IgD-negative memory B cell (primary cell): ENCODE measurements at regions not wholly inside any gene's neighbourhood (a gene's known extent, or its start where the extent isn't known, plus 50 kb on each side); places are given as distances from the start of the nearest gene placed in this dataset.

Experiments used
- H3K27ac Mint-ChIP-seq, 3 donors: one replicate each; pipeline ENCODE4 v1.8.0; 2020 to 2022; ENCODE audit warnings: mild to moderate bottlenecking in 3 of 3, mixed read lengths in 3 of 3, moderate library complexity in 1 of 3
- H3K27me3 Mint-ChIP-seq: one replicate; pipeline ENCODE4 v1.8.0; 2021; ENCODE audit warnings: mixed read lengths
- H3K36me3 Mint-ChIP-seq: one replicate; pipeline ENCODE4 v1.8.0; 2020; ENCODE audit warnings: mild to moderate bottlenecking, mixed read lengths
- H3K4me1 Mint-ChIP-seq, 3 donors: one replicate each; pipeline ENCODE4 v1.8.0; 2020 to 2022; ENCODE audit warnings: mixed read lengths in 3 of 3, mild to moderate bottlenecking in 1 of 3
- H3K4me3 Mint-ChIP-seq, 4 donors: one replicate each; pipeline ENCODE4 v1.8.0; 2020 to 2022; ENCODE audit warnings: mild to moderate bottlenecking in 4 of 4, mixed read lengths in 4 of 4, moderate library complexity in 3 of 4
- H3K9me3 Mint-ChIP-seq, 3 donors: one replicate each; pipeline ENCODE4 v1.8.0; 2020 to 2021; ENCODE audit warnings: mixed read lengths in 3 of 3, mild to moderate bottlenecking in 1 of 3

DNA sequence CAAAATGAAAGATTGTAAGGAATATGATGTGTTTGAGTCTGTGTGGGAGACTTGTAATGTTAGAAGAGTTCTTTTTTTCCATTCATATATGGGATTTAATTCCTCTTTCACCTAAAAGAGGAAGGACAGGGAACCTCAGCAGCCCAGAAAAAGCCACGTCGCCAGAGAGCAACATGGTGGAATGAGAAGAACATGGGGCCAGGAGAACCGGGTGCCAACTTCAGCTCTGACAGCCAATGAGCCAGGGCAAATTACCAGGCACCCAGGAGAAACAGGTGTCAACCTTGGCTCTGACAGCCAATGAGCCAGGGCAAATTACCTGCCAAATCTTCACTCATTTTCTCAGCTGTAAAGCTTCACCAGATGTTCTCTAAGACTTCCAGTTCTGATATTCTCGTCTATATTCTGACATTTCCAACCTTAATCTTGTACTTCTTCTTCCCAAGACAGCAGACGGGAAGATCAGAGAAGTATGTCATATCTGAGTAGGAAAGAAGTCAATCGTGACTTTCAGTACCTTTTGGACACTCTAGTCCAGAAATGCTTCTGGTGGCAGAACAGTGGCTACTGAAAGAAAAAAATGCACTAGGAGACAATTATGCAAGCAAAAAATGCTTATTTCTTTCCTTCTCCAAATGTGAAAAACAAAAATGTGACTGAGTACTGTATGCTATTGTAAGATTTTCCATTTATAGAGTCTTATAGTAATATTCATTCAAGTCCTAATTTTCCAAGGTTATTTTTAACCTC, 79.2 kb upstream of the COL5A2 start:
- H3K27me3 Mint-ChIP-seq: no peaks in the 10 kb centered on the region
- H3K36me3 Mint-ChIP-seq: peaks cover 2% of the 10 kb centered on the region
- no peaks in the 10 kb centered on the region for H3K4me1 Mint-ChIP-seq
- no peaks in the 10 kb centered on the region for H3K9me3 Mint-ChIP-seq
- H3K4me3 Mint-ChIP-seq: no peak overlapping the region
- no peak overlapping the region for H3K27ac Mint-ChIP-seq

DNA sequence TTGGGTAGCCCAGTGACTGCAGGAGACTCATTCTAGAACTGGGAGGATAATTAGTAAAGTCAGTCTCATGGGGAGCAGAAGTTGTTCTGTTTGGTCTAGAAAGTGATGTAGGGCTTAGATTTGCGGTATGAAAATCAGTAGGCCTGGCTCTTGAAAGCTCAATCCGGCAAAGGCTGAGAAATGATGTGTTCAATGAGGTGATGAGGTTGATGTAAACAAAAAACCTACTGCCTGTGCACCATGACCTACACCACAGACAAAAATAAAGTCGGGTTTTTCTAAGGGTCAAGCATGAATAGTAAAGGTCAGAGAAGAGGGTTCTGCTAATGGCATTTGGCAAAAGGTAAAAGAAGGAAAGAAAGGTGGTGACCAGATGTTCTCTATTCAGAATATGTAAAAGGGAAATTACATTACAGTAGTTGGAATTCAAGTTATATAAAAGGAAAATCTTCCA, 80.8 kb upstream of the COL5A2 start:
- Mint-ChIP-seq H3K36me3 (peaks cover 2% of the 10 kb centered on the region), H3K27ac (no peak overlapping the region), H3K27me3 (no peaks in the 10 kb centered on the region), H3K4me3 (no peak overlapping the region), H3K4me1 (no peaks in the 10 kb centered on the region), H3K9me3 (peaks cover 0 to 1% (median 0%) of the 10 kb centered on the region in 3 donors)

DNA sequence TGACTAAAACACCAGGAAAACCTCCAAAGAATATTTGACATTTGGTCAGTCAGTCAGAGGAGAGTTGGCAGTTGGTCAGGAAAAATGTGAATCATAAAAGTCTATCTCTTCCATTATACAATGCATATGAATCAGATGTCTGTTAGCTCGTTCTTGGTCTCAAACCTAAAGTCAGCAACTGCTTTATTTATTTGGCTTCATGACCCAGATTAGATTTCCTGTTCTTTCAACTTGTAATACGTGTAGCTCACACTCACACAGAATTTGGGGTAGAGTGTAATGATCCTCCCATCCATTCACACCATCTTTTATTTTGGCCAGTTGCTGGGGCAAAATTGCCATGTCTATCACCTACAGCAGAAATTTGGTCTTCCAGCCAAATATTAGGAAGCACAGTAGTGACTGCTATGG, 81.9 kb upstream of the COL5A2 start:
- no peak overlapping the region for H3K4me3 Mint-ChIP-seq
- H3K27ac Mint-ChIP-seq: no peak overlapping the region
- no peaks in the 10 kb centered on the region for H3K27me3 Mint-ChIP-seq

DNA sequence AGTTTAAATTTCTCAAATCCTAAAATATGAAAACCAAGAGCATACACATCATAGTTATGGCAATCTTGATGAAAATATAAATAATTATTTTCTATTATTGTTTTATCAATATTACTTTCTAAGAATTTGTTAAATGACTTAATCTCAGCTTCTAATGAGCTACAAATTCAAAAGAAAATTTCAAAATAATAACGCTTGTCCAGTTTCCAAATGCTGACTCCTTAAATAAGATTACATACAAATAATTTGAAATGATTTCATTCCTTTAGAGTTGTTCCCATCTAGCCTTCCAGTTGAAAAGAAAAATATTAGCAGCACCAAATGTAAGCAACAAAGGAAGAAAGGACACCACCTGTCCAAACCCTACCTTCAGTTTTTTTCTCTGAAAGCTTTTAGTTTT, 82.4 kb upstream of the COL5A2 start:
- H3K36me3 Mint-ChIP-seq: peaks cover 2% of the 10 kb centered on the region

More for the DNA sequence above, 81.9 kb upstream of the COL5A2 start:
- H3K36me3 Mint-ChIP-seq: peaks cover 2% of the 10 kb centered on the region
- no peaks in the 10 kb centered on the region for H3K4me1 Mint-ChIP-seq
- peaks cover 0 to 3% (median 0%) of the 10 kb centered on the region in 3 donors for H3K9me3 Mint-ChIP-seq

DNA sequence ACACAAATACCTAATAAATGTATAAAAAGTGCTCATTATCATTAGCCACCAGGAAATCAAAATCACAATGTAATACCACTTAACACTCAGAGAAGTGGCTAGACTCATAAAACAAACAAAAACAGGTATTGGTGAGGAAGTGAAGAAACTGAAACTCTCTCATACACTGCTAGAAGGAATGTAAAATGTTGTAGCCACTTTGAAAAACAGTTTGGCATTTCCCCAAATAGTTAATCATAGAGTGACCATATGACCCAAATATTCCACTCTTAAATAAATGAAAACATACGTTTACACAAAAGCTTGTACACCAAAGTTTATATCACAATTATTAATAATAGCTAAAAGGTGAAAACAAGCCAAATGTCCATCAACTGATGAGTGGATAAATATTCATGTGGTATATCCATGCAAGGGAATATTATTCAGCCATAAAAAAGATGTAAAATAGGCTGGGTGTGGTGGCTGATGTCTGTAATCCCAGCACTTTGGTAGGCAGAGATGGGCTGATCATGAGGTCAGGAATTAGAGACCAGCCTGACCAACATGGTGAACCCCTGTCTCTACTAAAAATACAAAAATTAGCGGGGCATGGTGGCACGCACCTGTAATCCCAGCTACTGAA, 86.2 kb upstream of the COL5A2 start:
- peaks cover 0 to 3% (median 0%) of the 10 kb centered on the region in 3 donors for H3K9me3 Mint-ChIP-seq
- H3K27me3 Mint-ChIP-seq: no peaks in the 10 kb centered on the region
- H3K27ac Mint-ChIP-seq: no peak overlapping the region
- no peak overlapping the region for H3K4me3 Mint-ChIP-seq
- H3K36me3 Mint-ChIP-seq: peaks cover 2% of the 10 kb centered on the region
- H3K4me1 Mint-ChIP-seq: no peaks in the 10 kb centered on the region

More for the DNA sequence above, 82.4 kb upstream of the COL5A2 start:
- Mint-ChIP-seq H3K27ac (peak overlapping the region in 1 of 3 donors; percentile 20), H3K9me3 (peaks cover 0 to 3% (median 0%) of the 10 kb centered on the region in 3 donors), H3K4me1 (no peaks in the 10 kb centered on the region), H3K27me3 (no peaks in the 10 kb centered on the region), H3K4me3 (no peak overlapping the region)

DNA sequence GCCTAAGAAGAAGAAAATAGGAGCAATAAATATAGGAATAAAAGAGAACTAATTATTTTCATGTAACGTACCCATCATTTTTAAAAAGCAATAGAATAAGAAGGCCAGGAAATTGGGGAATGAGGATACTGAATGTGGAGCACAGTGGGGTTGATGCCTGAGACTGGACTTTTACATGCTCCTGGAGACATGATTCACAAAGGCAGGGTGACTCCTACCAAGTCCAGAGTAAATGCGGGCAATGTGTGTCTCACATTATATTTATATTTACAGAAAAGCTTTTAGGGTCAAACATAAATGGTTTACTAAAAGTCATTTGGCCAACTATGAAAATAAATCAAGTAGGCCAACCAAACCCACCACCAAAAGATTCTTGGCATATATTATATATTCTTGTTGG, 87.9 kb upstream of the COL5A2 start:
- H3K4me3 Mint-ChIP-seq: no peak overlapping the region
- no peak overlapping the region for H3K27ac Mint-ChIP-seq

DNA sequence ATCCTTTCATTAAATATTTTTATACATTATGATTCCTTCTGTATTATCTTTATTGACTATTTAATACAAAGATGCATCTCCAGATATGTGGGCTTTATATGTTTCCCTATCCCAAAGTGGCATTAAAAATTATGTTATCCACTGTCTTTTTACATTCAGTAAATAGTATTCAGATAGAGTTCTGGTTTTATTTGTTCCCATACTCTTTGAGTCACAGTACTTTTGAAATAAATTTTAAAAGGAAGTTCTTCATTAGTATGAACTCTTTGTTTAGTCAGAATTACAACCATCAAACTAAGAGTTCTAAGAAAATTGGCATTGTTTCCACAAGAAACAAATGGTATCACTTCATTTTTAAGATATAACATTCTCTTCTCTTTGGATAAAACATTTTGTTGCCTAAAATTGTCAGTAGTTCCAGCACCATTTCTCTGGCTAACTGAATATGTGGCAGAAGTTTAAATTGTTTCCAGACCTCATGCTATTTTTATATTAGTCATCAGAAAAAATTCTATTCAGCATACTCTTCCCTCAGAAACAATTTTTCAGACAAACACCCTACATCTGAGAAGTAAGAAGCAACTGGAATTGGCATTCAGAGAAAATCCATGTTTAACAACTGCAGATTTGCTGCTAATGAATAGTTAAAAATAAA, 88.5 kb upstream of the COL5A2 start:
- Mint-ChIP-seq H3K4me1 (no peaks in the 10 kb centered on the region), H3K9me3 (peaks cover 0 to 7% (median 5%) of the 10 kb centered on the region in 3 donors), H3K27me3 (no peaks in the 10 kb centered on the region), H3K27ac (no peak overlapping the region), H3K36me3 (no peaks in the 10 kb centered on the region), H3K4me3 (no peak overlapping the region)

More for the DNA sequence above, 87.9 kb upstream of the COL5A2 start:
- Mint-ChIP-seq H3K9me3 (peaks cover 0 to 7% (median 5%) of the 10 kb centered on the region in 3 donors), H3K36me3 (no peaks in the 10 kb centered on the region), H3K27me3 (no peaks in the 10 kb centered on the region), H3K4me1 (no peaks in the 10 kb centered on the region)

DNA sequence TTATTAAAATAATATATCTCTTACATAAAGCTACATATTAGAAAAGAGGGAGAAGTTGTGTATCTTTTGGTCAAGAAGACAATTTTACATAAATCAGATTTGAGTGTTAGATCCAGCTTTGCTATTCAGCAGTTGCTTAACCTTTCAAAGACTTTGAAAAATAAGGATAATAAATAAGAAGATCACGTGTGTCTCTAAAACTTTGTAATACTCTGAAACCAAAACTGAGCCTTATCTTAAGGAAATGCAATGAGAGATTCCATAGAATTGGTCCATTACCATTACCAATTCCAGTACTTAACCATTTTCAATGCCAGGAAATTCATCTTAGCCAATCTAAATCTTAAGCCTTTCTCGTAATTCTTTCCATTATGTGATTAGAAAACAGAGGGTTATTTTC, 89.2 kb upstream of the COL5A2 start:
- H3K4me1 Mint-ChIP-seq: no peaks in the 10 kb centered on the region
- H3K9me3 Mint-ChIP-seq: peaks cover 0 to 7% (median 5%) of the 10 kb centered on the region in 3 donors
- no peak overlapping the region for H3K27ac Mint-ChIP-seq
- no peaks in the 10 kb centered on the region for H3K36me3 Mint-ChIP-seq
- H3K4me3 Mint-ChIP-seq: no peak overlapping the region
- H3K27me3 Mint-ChIP-seq: no peaks in the 10 kb centered on the region

DNA sequence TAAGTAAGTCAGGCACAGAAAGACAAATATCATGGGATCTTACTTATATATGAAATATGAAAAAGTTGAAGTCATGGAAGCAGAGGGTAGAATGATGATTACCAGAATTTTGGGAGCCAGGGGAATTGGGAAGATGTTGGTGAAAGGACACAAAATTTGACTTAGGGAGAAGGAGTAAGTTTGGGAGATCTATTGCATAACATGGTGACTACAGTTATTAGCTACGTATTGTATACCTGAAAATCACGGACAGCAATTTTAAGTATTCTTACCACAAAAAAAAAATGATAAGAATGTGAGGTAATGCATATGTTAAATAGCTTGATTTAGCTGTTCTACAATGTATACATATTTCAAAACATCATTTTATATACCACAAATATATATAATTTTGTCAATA, 94.2 kb upstream of the COL5A2 start:
- no peak overlapping the region for H3K4me3 Mint-ChIP-seq
- no peaks in the 10 kb centered on the region for H3K36me3 Mint-ChIP-seq
- H3K27me3 Mint-ChIP-seq: no peaks in the 10 kb centered on the region
- H3K4me1 Mint-ChIP-seq: no peaks in the 10 kb centered on the region
- peaks cover 0 to 5% (median 5%) of the 10 kb centered on the region in 3 donors for H3K9me3 Mint-ChIP-seq
- no peak overlapping the region for H3K27ac Mint-ChIP-seq

DNA sequence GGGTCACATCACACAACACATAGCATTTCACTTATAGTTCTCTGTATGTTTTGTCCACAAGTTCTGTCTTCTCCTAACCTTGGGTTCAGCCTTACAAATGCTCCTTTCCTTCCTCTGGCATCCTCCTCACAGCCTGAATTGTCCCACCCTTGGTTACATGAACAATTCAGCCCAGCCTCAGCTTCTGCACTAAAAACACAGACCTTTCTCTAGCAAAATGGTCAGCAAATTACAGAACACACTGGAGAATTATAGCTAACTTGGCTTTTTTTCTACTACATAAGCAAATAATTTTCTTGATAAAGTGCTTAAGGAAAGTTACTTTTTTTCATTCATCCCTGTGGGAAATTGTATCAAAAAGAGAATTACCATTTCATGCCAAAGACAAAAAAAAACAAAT, 94.8 kb upstream of the COL5A2 start:
- H3K27ac Mint-ChIP-seq: no peak overlapping the region
- no peaks in the 10 kb centered on the region for H3K4me1 Mint-ChIP-seq

DNA sequence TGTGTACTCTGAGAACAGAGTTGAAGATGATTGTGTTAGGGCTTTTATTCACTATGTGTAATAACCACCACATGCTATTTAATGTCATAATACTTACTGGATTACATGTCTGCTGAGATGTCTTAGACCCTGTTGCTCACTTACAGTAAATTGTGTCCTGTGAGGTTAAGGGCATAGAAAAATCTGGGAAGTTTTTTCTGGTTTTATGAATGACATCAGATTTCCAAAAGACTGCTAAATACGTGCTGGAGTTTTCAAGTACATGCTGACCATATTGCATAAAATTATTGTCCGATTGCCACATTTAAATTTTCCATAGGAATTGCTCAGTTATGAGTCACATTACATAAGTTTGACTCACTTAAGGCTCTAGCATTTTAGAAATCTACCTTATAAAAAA, 96.7 kb upstream of the COL5A2 start:
- Mint-ChIP-seq H3K4me3 (no peak overlapping the region), H3K4me1 (no peaks in the 10 kb centered on the region), H3K27ac (no peak overlapping the region), H3K9me3 (peaks cover 0 to 5% (median 5%) of the 10 kb centered on the region in 3 donors), H3K27me3 (no peaks in the 10 kb centered on the region), H3K36me3 (no peaks in the 10 kb centered on the region)

More for the DNA sequence above, 94.8 kb upstream of the COL5A2 start:
- H3K36me3 Mint-ChIP-seq: no peaks in the 10 kb centered on the region
- no peaks in the 10 kb centered on the region for H3K27me3 Mint-ChIP-seq
- no peak overlapping the region for H3K4me3 Mint-ChIP-seq
- peaks cover 0 to 5% (median 5%) of the 10 kb centered on the region in 3 donors for H3K9me3 Mint-ChIP-seq

DNA sequence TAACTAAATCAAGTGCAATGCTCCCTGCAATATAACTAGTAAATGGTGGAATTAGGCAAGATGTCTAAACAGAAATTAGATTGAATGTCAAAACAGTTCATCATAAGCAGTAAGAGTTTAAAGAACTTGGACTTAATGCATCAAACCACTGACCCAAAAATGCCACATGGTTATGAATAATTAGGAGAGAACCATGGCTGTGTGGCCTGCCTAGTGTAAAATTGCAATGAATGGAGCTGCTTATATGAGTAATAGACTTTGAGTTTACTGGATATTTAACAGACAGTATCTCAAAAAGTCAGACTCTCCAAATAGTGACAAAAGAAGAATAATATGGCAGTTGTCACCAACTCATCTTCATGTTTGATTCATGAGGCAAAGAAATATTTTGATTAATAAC, 101.6 kb upstream of the COL5A2 start:
- Mint-ChIP-seq H3K4me1 (no peaks in the 10 kb centered on the region), H3K27me3 (no peaks in the 10 kb centered on the region), H3K27ac (no peak overlapping the region), H3K36me3 (no peaks in the 10 kb centered on the region), H3K9me3 (no peaks in the 10 kb centered on the region), H3K4me3 (no peak overlapping the region)

DNA sequence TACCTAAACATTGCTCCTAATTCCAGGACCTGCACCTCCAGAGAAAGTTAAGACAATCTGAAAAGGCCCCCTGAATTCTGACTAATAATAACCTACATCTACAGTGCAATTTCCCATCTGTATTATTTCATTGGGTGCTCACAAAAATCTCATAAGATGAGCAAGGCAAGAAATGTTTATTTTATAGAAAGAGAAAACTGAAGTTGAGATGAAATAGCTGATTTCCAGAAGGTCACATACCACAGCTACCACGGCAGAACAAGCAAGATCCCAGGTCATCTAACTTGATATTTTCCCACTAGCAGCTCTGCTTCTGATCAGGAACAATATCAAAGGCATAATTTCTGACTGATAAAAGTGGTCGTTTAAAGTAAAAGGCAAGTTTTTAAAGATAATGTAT, 105.8 kb upstream of the COL5A2 start:
- no peak overlapping the region for H3K27ac Mint-ChIP-seq
- H3K36me3 Mint-ChIP-seq: no peaks in the 10 kb centered on the region
- H3K4me1 Mint-ChIP-seq: no peaks in the 10 kb centered on the region
- H3K9me3 Mint-ChIP-seq: peaks cover 0 to 6% (median 2%) of the 10 kb centered on the region in 3 donors
- no peak overlapping the region for H3K4me3 Mint-ChIP-seq
- H3K27me3 Mint-ChIP-seq: no peaks in the 10 kb centered on the region

DNA sequence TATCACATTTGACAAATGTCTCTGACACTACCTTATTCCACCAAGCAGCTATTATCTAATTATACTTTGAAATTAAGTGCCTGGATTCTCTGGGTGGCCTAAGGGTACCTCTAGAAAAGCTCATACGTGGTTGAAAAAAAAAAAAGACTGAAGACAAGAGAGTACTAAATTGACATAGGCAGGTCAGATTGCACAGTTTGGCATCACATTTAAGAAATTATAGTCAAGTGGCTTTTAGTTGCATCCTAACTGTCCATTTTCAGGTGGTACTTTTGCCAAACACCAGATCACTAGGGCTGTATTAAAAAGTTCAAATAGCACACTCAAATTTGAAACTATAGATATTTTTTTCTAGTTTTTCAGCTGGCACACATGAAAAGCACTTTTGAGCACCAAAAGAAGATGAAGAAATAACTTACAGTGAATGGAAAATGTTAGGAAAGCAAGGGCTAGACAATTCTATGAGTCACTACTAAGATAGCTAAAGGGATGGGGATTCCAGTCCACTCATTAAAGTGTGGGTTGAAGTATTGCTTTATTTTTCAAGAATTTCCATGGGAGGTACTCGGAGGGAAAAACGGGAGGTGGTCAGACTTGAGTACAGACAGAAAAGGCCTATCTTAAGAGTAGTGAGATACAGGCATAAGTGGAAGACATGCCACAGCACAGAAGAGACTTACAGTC, 106.5 kb upstream of the COL5A2 start:
- no peaks in the 10 kb centered on the region for H3K36me3 Mint-ChIP-seq
- H3K27ac Mint-ChIP-seq: no peak overlapping the region
- H3K4me3 Mint-ChIP-seq: no peak overlapping the region
- no peaks in the 10 kb centered on the region for H3K27me3 Mint-ChIP-seq
- no peaks in the 10 kb centered on the region for H3K4me1 Mint-ChIP-seq
- H3K9me3 Mint-ChIP-seq: peaks cover 0 to 8% (median 2%) of the 10 kb centered on the region in 3 donors

DNA sequence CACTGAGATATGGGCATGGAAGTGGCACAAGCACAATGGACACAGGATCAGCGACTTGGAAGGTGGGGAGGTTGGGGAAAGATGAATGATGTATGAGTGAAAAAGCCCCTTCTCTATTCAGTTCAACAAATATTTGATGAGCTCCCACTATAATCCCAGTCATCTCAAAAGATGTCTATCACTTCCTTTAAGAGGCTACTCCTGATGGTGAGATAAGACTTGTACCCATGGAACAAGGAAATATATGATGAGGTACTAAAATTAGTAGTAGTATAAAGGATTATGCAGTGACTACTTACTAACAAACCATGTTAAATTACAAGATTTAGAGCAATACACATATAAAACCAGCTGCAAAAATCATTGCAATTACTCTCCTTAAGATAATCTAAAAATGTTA, 107.8 kb upstream of the COL5A2 start:
- H3K9me3 Mint-ChIP-seq: peaks cover 0 to 8% (median 2%) of the 10 kb centered on the region in 3 donors
- H3K27ac Mint-ChIP-seq: no peak overlapping the region
- H3K4me3 Mint-ChIP-seq: no peak overlapping the region
- no peaks in the 10 kb centered on the region for H3K27me3 Mint-ChIP-seq
- no peaks in the 10 kb centered on the region for H3K4me1 Mint-ChIP-seq
- H3K36me3 Mint-ChIP-seq: no peaks in the 10 kb centered on the region
